ENCODE measurements at regions not wholly inside any gene's neighbourhood (a gene's known extent, or its start where the extent isn't known, plus 50 kb on each side); places are given as distances from the start of the nearest gene placed in this dataset.
"Not testable (repeated sequence)": the region's sequence is repeated elsewhere in the genome, so short reads cannot be mapped to it uniquely, and the experiment has no call there.

GRCh38 chrX:148080593-148080992 is 99.5 kb downstream of the FMR1NB start:
- H3K9me3 ChIP-seq (ENCODE audit: control insufficient read depth in 1 of 2, low read length in 2 of 2), result no peaks in the 10 kb centered on the region
- H3K27ac ChIP-seq (ENCODE audit: low read depth, low read length), result no peak overlapping the region
- H3K36me3 ChIP-seq (ENCODE audit: control insufficient read depth in 1 of 2, insufficient read depth in 2 of 2, low read length in 2 of 2), result no peaks in the 10 kb centered on the region
- no peaks in the 10 kb centered on the region for H3K27me3 ChIP-seq (ENCODE audit: control insufficient read depth in 1 of 2, insufficient read depth in 2 of 2, low read length in 2 of 2)
- H3K4me1 ChIP-seq (ENCODE audit: control insufficient read depth in 1 of 2, insufficient read depth in 2 of 2, low read length in 2 of 2), result no peaks in the 10 kb centered on the region
- no peak overlapping the region for H3K4me3 ChIP-seq (ENCODE audit: low read depth in 1 of 2, low read length in 2 of 2)
- no peak overlapping the region for H3K9ac ChIP-seq (ENCODE audit: low read depth in 1 of 2, low read length in 2 of 2)

GRCh38 chrX:148084611-148085010 is 103.5 kb downstream of the FMR1NB start:
- no peak overlapping the region for H3K9ac ChIP-seq (ENCODE audit: low read depth in 1 of 2, low read length in 2 of 2)
- H3K27ac ChIP-seq (ENCODE audit: low read depth, low read length), result no peak overlapping the region
- H3K36me3 ChIP-seq (ENCODE audit: control insufficient read depth in 1 of 2, insufficient read depth in 2 of 2, low read length in 2 of 2), result no peaks in the 10 kb centered on the region
- H3K4me3 ChIP-seq (ENCODE audit: low read depth in 1 of 2, low read length in 2 of 2), result no peak overlapping the region
- H3K27me3 ChIP-seq (ENCODE audit: control insufficient read depth in 1 of 2, insufficient read depth in 2 of 2, low read length in 2 of 2), result no peaks in the 10 kb centered on the region
- H3K9me3 ChIP-seq (ENCODE audit: control insufficient read depth in 1 of 2, low read length in 2 of 2), result no peaks in the 10 kb centered on the region
- H3K4me1 ChIP-seq (ENCODE audit: control insufficient read depth in 1 of 2, insufficient read depth in 2 of 2, low read length in 2 of 2), result no peaks in the 10 kb centered on the region

- H3K36me3 ChIP-seq (ENCODE audit: control insufficient read depth in 1 of 2, insufficient read depth in 2 of 2, low read length in 2 of 2), result no peaks in the 10 kb centered on the region
- H3K27ac ChIP-seq (ENCODE audit: low read depth, low read length), result no peak overlapping the region
- no peaks in the 10 kb centered on the region for H3K9me3 ChIP-seq (ENCODE audit: control insufficient read depth in 1 of 2, low read length in 2 of 2)
- H3K4me3 ChIP-seq (ENCODE audit: low read depth in 1 of 2, low read length in 2 of 2), result no peak overlapping the region
- H3K4me1 ChIP-seq (ENCODE audit: control insufficient read depth in 1 of 2, insufficient read depth in 2 of 2, low read length in 2 of 2), result no peaks in the 10 kb centered on the region
- no peak overlapping the region for H3K9ac ChIP-seq (ENCODE audit: low read depth in 1 of 2, low read length in 2 of 2)
- H3K27me3 ChIP-seq (ENCODE audit: control insufficient read depth in 1 of 2, insufficient read depth in 2 of 2, low read length in 2 of 2), result no peaks in the 10 kb centered on the region
Measured at GRCh38 chrX:148120151-148120550, 139.0 kb downstream of the FMR1NB start.

GRCh38 chrX:148120999-148121623 is 140.0 kb downstream of the FMR1NB start:
- Histone ChIP-seq H3K4me1 (ENCODE audit: control insufficient read depth in 1 of 2, insufficient read depth in 2 of 2, low read length in 2 of 2) (no peaks in the 10 kb centered on the region), H3K9ac (ENCODE audit: low read depth in 1 of 2, low read length in 2 of 2) (no peak overlapping the region), H3K4me3 (ENCODE audit: low read depth in 1 of 2, low read length in 2 of 2) (no peak overlapping the region), H3K9me3 (ENCODE audit: control insufficient read depth in 1 of 2, low read length in 2 of 2) (no peaks in the 10 kb centered on the region), H3K36me3 (ENCODE audit: control insufficient read depth in 1 of 2, insufficient read depth in 2 of 2, low read length in 2 of 2) (no peaks in the 10 kb centered on the region), H3K27me3 (ENCODE audit: control insufficient read depth in 1 of 2, insufficient read depth in 2 of 2, low read length in 2 of 2) (no peaks in the 10 kb centered on the region), H3K27ac (ENCODE audit: low read depth, low read length) (no peak overlapping the region)

GRCh38 chrX:148128872-148129505 is 147.9 kb downstream of the FMR1NB start:
- H3K9me3 ChIP-seq (ENCODE audit: control insufficient read depth in 1 of 2, low read length in 2 of 2); H3K27ac ChIP-seq (ENCODE audit: low read depth, low read length); H3K9ac ChIP-seq (ENCODE audit: low read depth in 1 of 2, low read length in 2 of 2); H3K27me3 ChIP-seq (ENCODE audit: control insufficient read depth in 1 of 2, insufficient read depth in 2 of 2, low read length in 2 of 2); H3K4me1 ChIP-seq (ENCODE audit: control insufficient read depth in 1 of 2, insufficient read depth in 2 of 2, low read length in 2 of 2); H3K36me3 ChIP-seq (ENCODE audit: control insufficient read depth in 1 of 2, insufficient read depth in 2 of 2, low read length in 2 of 2); H3K4me3 ChIP-seq (ENCODE audit: low read depth in 1 of 2, low read length in 2 of 2): not testable (repeated sequence)

- Histone ChIP-seq H3K27me3 (ENCODE audit: control insufficient read depth in 1 of 2, insufficient read depth in 2 of 2, low read length in 2 of 2) (no peaks in the 10 kb centered on the region), H3K9ac (ENCODE audit: low read depth in 1 of 2, low read length in 2 of 2) (no peak overlapping the region), H3K36me3 (ENCODE audit: control insufficient read depth in 1 of 2, insufficient read depth in 2 of 2, low read length in 2 of 2) (no peaks in the 10 kb centered on the region), H3K9me3 (ENCODE audit: control insufficient read depth in 1 of 2, low read length in 2 of 2) (no peaks in the 10 kb centered on the region), H3K4me1 (ENCODE audit: control insufficient read depth in 1 of 2, insufficient read depth in 2 of 2, low read length in 2 of 2) (no peaks in the 10 kb centered on the region), H3K4me3 (ENCODE audit: low read depth in 1 of 2, low read length in 2 of 2) (no peak overlapping the region), H3K27ac (ENCODE audit: low read depth, low read length) (no peak overlapping the region)
Measured at GRCh38 chrX:148133105-148133725, 152.1 kb downstream of the FMR1NB start.

- H3K27ac ChIP-seq (ENCODE audit: low read depth, low read length), result no peak overlapping the region
- no peaks in the 10 kb centered on the region for H3K36me3 ChIP-seq (ENCODE audit: control insufficient read depth in 1 of 2, insufficient read depth in 2 of 2, low read length in 2 of 2)
- H3K4me3 ChIP-seq (ENCODE audit: low read depth in 1 of 2, low read length in 2 of 2), result no peak overlapping the region
- H3K27me3 ChIP-seq (ENCODE audit: control insufficient read depth in 1 of 2, insufficient read depth in 2 of 2, low read length in 2 of 2), result no peaks in the 10 kb centered on the region
- H3K9ac ChIP-seq (ENCODE audit: low read depth in 1 of 2, low read length in 2 of 2), result no peak overlapping the region
- no peaks in the 10 kb centered on the region for H3K4me1 ChIP-seq (ENCODE audit: control insufficient read depth in 1 of 2, insufficient read depth in 2 of 2, low read length in 2 of 2)
- H3K9me3 ChIP-seq (ENCODE audit: control insufficient read depth in 1 of 2, low read length in 2 of 2), result no peaks in the 10 kb centered on the region
Measured at GRCh38 chrX:148134578-148134977, 153.4 kb downstream of the FMR1NB start.

- Histone ChIP-seq H3K36me3 (ENCODE audit: control insufficient read depth in 1 of 2, insufficient read depth in 2 of 2, low read length in 2 of 2) (no peaks in the 10 kb centered on the region), H3K27me3 (ENCODE audit: control insufficient read depth in 1 of 2, insufficient read depth in 2 of 2, low read length in 2 of 2) (no peaks in the 10 kb centered on the region), H3K27ac (ENCODE audit: low read depth, low read length) (no peak overlapping the region), H3K9ac (ENCODE audit: low read depth in 1 of 2, low read length in 2 of 2) (no peak overlapping the region), H3K4me1 (ENCODE audit: control insufficient read depth in 1 of 2, insufficient read depth in 2 of 2, low read length in 2 of 2) (no peaks in the 10 kb centered on the region), H3K4me3 (ENCODE audit: low read depth in 1 of 2, low read length in 2 of 2) (no peak overlapping the region), H3K9me3 (ENCODE audit: control insufficient read depth in 1 of 2, low read length in 2 of 2) (no peaks in the 10 kb centered on the region)
Measured at GRCh38 chrX:148135738-148136137, 154.6 kb downstream of the FMR1NB start.

- H3K27ac ChIP-seq (ENCODE audit: low read depth, low read length), result no peak overlapping the region
- H3K36me3 ChIP-seq (ENCODE audit: control insufficient read depth in 1 of 2, insufficient read depth in 2 of 2, low read length in 2 of 2), result no peaks in the 10 kb centered on the region
- no peaks in the 10 kb centered on the region for H3K9me3 ChIP-seq (ENCODE audit: control insufficient read depth in 1 of 2, low read length in 2 of 2)
- H3K4me3 ChIP-seq (ENCODE audit: low read depth in 1 of 2, low read length in 2 of 2), result no peak overlapping the region
- H3K4me1 ChIP-seq (ENCODE audit: control insufficient read depth in 1 of 2, insufficient read depth in 2 of 2, low read length in 2 of 2), result no peaks in the 10 kb centered on the region
- no peak overlapping the region for H3K9ac ChIP-seq (ENCODE audit: low read depth in 1 of 2, low read length in 2 of 2)
- no peaks in the 10 kb centered on the region for H3K27me3 ChIP-seq (ENCODE audit: control insufficient read depth in 1 of 2, insufficient read depth in 2 of 2, low read length in 2 of 2)
Measured at GRCh38 chrX:148146121-148146520, 165.0 kb downstream of the FMR1NB start.

GRCh38 chrX:148156986-148157385 is 175.8 kb downstream of the FMR1NB start:
- no peaks in the 10 kb centered on the region for H3K9me3 ChIP-seq (ENCODE audit: control insufficient read depth in 1 of 2, low read length in 2 of 2)
- H3K4me3 ChIP-seq (ENCODE audit: low read depth in 1 of 2, low read length in 2 of 2), result no peak overlapping the region
- no peaks in the 10 kb centered on the region for H3K27me3 ChIP-seq (ENCODE audit: control insufficient read depth in 1 of 2, insufficient read depth in 2 of 2, low read length in 2 of 2)
- H3K4me1 ChIP-seq (ENCODE audit: control insufficient read depth in 1 of 2, insufficient read depth in 2 of 2, low read length in 2 of 2), result no peaks in the 10 kb centered on the region
- no peak overlapping the region for H3K27ac ChIP-seq (ENCODE audit: low read depth, low read length)
- no peak overlapping the region for H3K9ac ChIP-seq (ENCODE audit: low read depth in 1 of 2, low read length in 2 of 2)
- no peaks in the 10 kb centered on the region for H3K36me3 ChIP-seq (ENCODE audit: control insufficient read depth in 1 of 2, insufficient read depth in 2 of 2, low read length in 2 of 2)

Data from duodenal mucosa (tissue), 2 donors.